Dedifferentiated amniotic fluid mesenchymal stem cell (primary cell): ENCODE measurements at regions not wholly inside any gene's neighbourhood (a gene's known extent, or its start where the extent isn't known, plus 50 kb on each side); places are given as distances from the start of the nearest gene placed in this dataset.
"Not testable (repeated sequence)": the region's sequence is repeated elsewhere in the genome, so short reads cannot be mapped to it uniquely, and the experiment has no call there.

Experiments used
- DNase-seq: peaks from one replicate; pipeline ENCODE4 v3.0.0-alpha.2; 2016; ENCODE audit errors: extremely low spot score

- peak; percentile 30 for DNase-seq
These were observed 82.6 kb upstream of the BMP5 start for GRCh38 chr6:55957961-55958422.

- no peak for DNase-seq
These were observed 80.3 kb upstream of the BMP5 start for GRCh38 chr6:55955684-55956083.

DNA sequence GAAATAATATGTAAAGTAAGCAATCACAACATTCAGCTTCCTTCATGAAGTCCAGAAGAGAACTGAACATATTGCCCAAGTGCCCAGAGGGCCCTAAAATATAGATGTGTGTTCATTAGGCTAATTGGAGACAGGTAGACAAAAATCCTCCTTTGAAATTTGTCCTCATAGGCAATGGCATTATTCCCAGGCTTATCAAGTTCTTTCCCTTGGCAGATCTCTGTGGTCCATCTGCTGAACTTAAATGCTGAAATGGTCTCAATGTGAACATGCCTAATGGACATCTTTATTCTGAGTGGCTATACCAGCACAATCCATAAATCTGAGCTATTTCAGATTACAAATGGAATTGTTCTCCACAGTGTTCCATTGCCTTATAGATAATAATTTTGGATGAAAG, 79.0 kb upstream of the BMP5 start:
- no peak for DNase-seq

DNA sequence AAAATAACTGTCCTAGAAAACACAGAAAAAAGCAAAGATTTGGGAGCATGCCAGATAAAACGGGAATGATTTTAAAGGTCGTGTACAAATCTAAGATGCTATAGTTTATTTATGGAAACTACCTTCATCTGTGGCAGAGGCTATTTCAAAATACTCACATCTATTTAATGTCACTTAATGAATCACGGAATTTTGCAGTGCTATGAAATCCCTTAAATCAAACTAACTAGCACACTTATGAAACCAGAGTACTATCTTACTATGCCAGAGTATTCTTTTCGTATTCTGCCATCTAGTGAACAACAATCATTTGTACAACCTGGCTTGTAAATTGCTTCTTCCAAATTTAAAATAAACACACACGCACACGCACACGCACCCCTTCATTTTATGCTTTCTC, 77.9 kb upstream of the BMP5 start:
- DNase-seq = peak; percentile 81

DNA sequence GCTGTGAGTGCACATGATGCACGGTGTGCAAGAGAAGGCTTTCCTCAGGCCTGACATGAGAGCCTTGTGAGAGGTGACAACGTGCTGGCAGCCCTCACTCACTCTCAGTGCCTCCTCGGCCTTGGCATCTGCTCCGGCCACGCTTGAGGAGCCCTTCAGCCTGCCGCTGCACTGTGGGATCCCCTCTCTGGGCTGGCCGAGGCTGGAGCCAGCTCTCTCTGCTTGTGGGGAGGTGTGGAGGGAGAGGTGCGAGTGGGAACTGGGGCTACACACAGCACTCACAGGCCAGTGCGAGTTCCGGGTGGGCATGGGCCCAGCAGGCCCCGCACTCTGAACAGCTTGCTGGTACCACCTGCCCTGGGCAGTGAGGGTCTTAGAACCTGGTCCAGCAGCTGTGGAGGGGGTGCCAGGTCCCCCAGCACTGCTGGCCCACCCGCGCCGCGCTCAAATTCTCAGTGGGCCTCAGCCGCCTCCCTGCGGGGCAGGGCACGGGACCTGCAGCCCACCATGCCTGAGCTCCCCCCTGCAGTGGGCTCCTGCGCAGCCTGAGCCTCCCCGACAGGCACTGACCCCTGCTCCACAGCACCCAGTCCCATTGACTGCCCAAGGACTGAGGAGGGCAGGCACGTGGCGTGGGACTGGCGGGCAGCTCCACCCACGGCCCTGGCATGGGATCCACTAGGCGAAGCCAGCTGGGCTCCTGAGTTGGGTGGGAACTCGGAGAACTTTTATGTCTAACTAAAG, 74.9 kb upstream of the BMP5 start:
- no peak for DNase-seq

GRCh38 chr6:55943329-55943728, 67.9 kb upstream of the BMP5 start:
- DNase-seq = peak; percentile 49

DNA sequence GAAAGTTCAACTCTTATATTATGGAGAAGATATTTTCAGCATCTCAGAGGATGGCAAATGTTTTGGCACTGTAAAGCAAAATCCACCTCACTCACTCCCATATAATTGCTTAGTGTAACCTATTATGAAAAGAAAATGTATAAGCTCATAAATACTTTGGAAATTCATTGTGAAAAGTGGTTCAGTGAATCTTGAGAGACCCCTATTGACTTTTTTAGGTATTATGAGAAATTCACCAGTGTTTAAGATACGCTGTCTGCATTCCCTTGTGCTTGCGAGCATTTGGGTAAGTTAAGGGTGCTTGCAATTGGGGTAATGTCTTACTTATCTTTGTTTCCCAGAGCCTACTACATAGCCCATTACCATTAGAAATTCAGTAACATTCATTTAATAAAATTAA, 66.3 kb upstream of the BMP5 start:
- no peak for DNase-seq

GRCh38 chr6:55937951-55938690, 62.7 kb upstream of the BMP5 start:
- no peak for DNase-seq

- DNase-seq = no peak
These were observed 62.0 kb upstream of the BMP5 start for GRCh38 chr6:55937261-55937947.

GRCh38 chr6:55931101-55931500, 55.7 kb upstream of the BMP5 start:
- DNase-seq = no peak

- DNase-seq = not testable (repeated sequence)
These were observed 52.3 kb upstream of the BMP5 start for GRCh38 chr6:55927713-55928112.

GRCh38 chr6:55925292-55925691, 49.9 kb upstream of the BMP5 start:
- peak; percentile 62 for DNase-seq
